Upper lobe of left lung (tissue), 4 donors: ENCODE measurements at regions not wholly inside any gene's neighbourhood (a gene's known extent, or its start where the extent isn't known, plus 50 kb on each side); places are given as distances from the start of the nearest gene placed in this dataset.

Source experiments
- POLR2A ChIP-seq, 4 donors: fragments of 450-650 bp; IDR thresholded peaks; one replicate each; pipeline ENCODE4 v1.5.1; 2016 to 2017; ENCODE audit warnings: antibody characterized with exemption in 4 of 4, mild to moderate bottlenecking in 2 of 4
- POLR2AphosphoS5 ChIP-seq, 2 donors: sonication (generic); formaldehyde crosslinking; IDR thresholded peaks; one replicate each; pipeline ENCODE4 v1.5.1; 2017; ENCODE audit warnings: antibody characterized with exemption in 2 of 2
- TF ChIP-seq, protein P1 (sequence below), 6 experiments: fragments of 450-650 bp in 4 of 6; fragments of 200-600 bp in 2 of 6; sonication (generic) in 2 of 6; IDR thresholded peaks; one replicate each; pipeline ENCODE4 v1.5.1; 2016 to 2019; ENCODE audit warnings: antibody characterized with exemption in 6 of 6

DNA sequence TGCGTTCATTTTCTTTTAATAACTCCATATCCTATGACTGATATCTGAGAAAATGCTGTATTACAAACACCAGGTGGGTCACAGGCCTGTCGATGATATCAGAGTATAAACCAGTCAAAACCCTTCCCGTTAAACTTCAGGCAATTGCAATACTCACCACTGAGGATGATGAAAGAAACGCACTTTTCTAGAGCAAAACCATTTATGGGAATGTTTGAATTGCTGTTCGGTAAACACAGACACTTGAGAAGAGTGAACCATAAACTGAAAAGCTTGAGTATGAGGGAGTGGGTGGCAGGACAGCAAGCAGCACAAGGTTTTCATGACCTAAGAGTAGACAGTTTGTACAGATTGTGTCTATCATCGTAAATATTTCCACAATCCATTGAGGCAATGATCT lies 139.8 kb upstream of the CEP126 start:
- TF ChIP-seq, protein P1, sequence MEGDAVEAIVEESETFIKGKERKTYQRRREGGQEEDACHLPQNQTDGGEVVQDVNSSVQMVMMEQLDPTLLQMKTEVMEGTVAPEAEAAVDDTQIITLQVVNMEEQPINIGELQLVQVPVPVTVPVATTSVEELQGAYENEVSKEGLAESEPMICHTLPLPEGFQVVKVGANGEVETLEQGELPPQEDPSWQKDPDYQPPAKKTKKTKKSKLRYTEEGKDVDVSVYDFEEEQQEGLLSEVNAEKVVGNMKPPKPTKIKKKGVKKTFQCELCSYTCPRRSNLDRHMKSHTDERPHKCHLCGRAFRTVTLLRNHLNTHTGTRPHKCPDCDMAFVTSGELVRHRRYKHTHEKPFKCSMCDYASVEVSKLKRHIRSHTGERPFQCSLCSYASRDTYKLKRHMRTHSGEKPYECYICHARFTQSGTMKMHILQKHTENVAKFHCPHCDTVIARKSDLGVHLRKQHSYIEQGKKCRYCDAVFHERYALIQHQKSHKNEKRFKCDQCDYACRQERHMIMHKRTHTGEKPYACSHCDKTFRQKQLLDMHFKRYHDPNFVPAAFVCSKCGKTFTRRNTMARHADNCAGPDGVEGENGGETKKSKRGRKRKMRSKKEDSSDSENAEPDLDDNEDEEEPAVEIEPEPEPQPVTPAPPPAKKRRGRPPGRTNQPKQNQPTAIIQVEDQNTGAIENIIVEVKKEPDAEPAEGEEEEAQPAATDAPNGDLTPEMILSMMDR (IDR thresholded peaks at IDR 0.05) = no peak
- no peak for TF ChIP-seq POLR2AphosphoS5 (IDR thresholded peaks at IDR 0.05)
- TF ChIP-seq POLR2A (IDR thresholded peaks at IDR 0.05) = no peak
